Renal cortex interstitium (tissue), 11 donors: ENCODE measurements at regions not wholly inside any gene's neighbourhood (a gene's known extent, or its start where the extent isn't known, plus 50 kb on each side); places are given as distances from the start of the nearest gene placed in this dataset.

Source experiments
- DNase-seq, 11 donors: peaks; one replicate each; pipeline ENCODE4 v3.0.0-alpha.2; 2013; ENCODE audit warnings: low read depth in 9 of 11, low spot score in 4 of 11; ENCODE audit errors: extremely low read depth in 1 of 11

DNA sequence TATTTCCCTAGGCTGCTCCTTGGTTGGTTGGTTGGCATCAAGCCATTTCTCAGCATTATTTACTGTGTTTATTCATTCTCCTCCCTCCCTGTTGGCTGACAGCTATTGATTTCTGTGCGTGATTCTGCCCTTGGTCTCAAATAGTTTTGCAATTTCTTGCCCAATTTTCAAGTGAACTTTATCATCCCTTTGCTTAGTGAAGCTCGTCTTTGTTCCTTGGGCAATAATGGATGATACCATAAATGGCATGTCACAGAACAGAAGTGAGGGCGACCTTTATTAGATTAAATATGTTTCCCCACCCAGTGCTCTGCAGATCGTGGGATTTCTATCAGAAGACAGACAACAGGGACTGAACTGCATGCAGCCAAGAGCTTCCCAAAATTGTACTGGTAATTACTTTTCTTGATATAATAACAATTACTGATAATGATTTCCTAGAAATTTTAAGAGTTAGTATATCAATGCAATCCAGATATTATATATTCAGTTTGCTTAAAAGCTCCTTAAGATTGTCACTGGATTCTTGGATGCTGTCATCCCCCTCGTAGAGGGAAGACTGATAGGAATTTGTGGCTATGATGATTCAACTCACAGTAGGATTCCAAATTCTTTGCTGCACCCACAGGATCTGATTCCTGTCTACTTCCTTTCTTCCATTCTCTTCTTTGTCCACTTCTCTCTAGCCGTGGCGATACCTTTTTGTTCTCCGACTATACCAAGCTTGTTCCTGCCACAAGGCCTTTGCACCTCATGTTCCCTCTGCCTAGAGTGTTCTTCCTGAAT, 122.1 kb upstream of the KAZN start:
- no peak for DNase-seq

DNA sequence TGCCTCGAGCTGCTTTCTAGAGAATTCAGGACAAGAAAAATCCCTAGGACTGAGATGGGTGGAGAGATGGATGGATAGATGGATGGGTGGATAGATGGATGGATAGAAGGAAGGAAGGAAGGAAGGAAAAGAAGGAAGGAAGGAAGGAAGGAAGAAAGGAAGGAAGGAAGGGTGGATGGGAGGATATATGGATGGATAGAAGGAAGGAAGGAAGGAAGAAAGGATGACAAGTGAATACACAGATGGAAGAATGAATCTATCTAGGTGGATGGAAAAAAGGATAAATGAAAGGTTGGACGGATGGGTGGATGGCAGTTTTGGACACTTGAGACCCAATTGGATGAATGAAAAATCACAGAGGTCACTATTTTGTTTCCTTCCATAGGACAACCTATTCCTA, 120.4 kb upstream of the KAZN start:
- DNase-seq = no peak

DNA sequence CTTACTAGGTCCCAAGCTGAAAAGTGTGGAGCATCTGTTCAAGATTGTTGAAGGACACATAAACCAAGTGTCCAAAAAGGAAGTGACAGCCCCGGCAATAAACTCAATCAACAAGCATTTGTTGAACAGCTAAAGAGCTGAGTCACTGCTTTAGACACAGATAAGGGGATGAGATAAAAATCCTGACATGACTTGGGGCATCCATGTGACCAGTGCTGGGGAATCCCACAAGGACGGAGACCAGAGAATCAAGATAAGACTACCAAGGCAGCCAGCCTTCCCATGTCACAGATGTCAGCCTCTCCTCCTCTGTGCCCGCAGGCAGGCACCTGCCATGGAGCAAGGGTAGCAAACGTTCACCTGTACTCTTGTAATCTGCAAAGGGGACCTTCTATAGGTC, 118.6 kb upstream of the KAZN start:
- DNase-seq = no peak

DNA sequence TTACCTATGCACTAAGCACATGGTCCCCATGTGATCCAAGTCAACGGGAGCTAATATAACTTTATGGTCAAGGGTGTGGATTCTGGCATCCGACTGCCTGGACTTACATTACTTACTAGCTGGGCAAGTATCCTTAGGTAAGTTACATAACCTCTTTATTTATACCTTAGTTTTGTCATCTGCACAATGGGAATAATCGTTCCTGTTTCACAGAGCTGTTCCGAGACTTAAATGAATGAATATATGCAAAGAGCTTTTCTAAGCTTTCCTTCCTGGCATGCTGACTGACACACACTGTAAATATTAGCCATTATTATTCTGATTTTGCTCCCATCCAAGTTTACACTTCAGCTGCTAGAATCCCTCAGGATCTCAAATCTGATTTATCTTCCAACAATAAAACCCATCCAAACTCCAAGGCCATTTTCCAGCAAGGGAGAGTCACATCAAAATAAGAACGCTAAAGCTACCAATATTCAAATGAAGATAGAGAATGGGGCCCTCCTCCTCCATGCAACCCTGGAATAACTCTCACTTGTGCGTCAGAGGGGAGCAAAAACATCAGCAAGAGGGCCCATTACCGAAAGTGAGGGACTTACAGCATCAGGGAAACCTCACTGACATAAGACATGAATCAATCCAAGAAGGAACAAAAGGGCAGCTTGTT, 115.6 kb upstream of the KAZN start:
- no peak for DNase-seq

DNA sequence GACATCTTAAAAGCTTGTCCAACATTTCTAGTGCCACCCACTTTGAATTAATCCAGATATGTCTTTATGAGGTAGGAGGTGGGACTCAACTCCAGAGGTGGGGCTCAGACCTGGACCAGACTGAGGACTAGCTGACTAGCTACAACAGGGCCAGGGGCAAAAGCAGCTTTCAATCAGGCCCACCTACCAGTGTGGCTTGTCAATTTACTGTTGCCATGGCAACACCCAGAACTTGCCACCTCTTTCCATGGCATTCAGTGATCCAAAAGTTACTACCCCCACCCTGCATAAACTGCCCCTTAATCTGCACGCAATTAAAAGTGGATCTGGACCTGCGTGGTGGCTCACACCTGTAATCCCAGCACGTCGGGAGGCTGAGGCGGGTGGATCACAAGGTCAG, 113.2 kb upstream of the KAZN start:
- DNase-seq = no peak

DNA sequence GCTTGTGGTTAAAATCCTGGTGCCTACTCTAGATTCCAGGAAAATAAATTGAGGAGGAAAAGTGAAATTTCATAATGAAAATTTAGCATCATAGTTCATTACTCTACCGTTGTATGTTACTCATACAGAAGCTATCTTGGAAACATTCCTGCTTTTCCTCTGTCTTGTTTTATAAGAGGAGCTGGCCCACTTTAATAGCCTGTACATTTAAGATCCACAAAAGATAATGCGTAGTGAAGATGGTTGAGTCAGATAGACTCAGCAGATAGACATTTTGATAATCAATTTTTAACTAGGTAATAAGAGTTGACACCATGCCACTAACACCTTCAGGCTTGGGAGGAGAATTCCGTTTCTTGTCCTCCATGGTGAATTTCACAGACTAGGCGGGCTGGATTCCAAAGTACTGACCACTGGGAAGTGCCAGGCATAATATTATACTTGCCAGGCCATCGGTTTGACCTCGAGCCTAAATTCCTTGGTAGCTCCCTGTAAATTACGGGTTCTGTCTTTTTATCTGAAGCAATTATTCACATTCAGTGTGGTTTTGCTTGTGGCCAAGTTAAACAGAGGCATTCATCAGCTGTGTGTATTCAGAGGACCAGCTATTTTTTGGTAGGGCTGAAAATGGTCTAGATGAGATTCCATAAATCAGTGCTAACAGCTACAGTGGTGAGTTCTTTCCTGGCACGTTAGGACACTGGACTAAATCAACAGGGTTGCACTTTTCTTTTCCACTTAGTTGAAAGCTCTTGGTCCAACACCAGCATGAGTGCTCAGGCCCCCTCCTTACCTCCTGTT, 111.9 kb upstream of the KAZN start:
- peak in 2 of 11 donors; percentile 14 to 19 for DNase-seq

DNA sequence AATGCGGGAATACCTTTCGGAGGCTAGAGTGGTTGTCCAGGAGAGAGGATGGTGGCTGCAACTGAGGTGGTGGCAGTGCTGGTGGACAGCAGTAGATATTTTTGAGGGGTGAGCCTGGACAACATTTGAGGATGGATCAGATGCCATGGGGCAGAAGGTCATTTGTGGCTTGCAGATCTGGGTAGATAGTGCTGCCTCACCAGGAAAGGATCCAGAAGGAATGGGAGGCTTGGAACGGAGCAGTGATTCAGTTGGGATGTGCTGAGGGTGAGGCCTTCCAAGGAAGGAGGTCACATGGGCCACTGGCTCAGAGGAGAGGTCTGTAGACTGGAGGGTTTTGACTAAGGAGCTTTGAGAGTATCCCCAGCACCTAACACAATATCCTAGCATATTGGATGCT, 110.8 kb upstream of the KAZN start:
- no peak for DNase-seq

DNA sequence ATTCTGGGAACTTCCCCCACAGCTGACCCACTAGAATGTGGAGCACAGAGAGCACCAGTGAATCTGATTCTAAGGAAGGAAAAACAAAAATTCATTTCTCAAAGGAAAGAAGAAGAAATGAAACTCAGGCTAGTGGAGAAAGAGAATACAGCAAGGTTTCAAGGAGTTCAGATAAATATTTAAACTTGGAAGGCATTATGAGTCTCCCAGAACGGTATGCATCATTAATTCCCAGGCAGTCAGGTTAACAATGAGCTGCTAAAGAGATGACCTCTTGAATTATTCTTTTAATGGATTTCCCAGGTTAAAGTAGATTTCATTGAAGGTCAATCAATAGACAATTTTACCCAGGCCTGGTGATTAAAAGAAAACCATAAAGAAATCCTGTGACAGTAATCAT, 103.6 kb upstream of the KAZN start:
- DNase-seq = peak in 2 of 11 donors; percentile 17 to 25

DNA sequence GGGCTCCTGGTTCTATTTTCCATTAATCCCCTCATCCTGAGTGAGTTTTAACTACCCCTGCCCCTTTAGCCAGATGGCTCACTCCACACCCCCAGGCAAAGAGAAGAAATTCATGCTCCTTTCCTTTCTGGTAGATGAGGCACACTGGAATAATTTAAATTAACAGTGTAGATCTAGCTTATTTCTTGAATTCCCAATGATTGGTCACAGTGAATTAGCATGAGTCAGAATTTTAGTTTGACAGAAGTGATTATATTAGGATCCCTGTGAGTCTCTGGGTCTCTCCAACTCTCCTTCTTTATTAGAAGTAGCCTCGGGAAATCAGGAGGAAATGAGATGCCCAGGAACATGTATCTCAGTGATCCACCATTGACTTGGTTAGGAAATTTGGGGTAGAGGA, 103.1 kb upstream of the KAZN start:
- DNase-seq = no peak

DNA sequence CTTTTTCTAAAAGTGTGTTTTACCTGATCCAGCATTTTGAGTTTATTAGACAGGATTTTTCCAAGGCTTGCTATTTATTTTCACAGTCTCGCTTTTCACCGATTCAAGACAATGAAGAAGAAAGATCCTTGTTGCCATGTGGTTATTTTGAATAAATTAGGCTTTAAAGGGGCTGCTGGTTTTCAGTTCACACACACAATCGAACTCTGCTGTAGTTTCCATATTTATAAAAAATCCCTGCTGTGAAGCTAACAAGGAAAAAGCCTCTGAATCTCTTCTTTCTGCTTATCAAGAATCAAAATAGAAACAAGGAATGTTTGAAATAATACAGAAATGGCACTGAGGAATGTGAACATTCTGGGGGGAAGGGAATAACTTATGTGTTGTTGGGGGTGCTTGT, 102.5 kb upstream of the KAZN start:
- no peak for DNase-seq

DNA sequence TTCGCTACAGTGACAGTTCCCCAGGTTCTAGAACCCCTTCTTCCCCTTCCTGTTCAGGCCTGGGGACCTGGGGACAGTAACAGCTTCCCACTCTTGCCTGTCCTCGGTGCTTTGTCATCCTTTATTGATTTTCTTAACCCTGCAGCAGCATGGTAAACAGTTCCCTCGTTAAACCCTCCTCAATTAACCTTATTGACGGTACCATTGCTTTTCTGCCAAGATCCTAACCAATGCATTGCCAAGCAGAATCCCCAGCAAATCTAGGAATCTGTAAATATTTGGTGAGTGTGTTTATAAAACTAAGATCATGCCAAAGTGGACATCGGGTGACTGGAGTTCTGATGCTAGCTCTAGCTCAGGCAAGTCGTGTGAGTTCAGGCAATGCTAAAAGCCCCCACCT, 99.6 kb upstream of the KAZN start:
- DNase-seq = no peak

DNA sequence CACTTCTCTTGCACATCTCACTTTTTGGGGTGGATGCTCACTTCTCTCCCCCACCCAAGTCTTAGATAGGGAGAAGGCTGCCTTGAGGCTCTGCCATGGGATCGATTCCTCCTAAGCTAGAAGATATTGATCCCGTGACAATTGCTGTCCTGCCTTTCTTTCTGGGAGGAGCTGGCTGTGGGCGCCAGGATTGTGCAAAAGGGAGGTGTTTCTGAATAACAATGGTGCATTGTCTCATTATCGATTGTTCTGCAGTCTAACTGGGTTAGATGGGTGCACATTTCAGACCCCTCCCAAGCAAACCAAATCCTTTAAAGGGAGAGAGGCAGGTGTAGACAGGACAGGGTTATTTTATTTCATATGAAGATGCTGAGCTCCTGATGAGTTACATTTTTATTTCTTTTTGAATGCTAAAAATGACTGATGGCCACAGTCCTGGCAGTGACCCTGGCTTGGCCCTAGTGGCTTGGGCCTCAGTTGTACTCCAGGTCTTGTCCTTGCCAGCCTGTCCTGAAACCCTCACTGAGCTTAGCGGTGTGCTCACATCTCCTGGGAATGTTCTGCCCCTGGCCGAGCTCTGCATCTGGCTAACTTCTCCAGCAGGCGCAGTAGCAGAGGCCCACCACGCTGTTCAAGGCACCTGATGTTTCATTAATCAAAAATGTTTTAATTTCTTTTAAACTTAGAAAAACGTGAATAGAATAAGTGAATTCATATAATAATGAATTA, 99.0 kb upstream of the KAZN start:
- DNase-seq = no peak

DNA sequence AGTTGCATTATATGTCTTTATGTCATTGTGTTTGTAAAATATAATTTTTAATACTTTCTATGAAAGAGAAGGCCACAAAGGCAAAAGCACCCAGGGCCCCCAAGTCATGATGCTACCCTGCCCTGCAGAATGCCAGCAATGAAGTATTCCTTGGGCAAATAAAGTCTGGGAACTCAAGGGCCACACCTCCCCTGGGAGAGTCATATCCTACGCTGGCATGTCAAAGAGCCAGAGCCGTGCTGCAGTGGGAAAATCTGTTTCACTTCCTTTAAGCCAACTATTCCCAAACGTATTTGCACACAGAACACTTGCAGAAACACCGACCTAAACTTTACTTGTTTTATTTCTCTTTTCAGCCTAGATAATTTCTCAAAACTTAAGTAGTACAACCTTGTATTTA, 98.4 kb upstream of the KAZN start:
- DNase-seq = no peak

DNA sequence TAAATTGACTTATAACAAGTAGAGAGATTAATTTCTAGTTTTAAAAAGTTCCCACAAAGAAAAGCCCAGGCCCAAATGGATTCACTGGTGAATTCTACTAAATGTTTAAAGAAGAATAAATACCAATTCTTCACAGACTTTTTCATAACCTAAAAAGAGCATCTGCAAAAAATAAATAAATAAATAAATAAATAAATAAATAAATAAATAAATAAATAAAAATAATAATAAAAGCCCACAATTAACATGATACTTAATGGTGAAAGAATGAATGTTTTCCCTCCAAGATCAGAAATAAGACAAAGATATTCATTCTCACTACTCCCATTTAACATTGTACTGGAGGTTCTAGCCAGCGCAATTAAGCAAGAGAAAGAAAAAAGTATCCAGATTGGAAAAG, 97.6 kb upstream of the KAZN start:
- no peak for DNase-seq

DNA sequence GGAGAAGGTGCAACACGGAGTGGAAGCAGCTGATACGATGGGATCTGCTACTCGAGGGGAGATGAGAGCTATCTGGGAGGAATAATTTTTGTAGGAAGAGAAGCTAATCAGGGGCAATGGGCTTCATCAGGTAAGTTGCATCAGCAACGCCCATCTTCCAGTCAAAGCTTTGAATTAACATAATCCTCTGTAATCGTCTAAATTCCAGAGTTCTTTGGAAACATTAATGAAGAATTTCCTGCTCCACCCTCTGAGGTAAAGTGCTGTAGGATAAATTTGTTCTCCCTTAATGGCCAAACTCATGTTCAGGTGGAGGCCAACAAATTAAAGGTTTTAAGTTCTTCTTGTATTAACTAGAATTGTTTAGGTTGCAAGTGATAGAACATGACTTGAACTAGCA, 94.0 kb upstream of the KAZN start:
- no peak for DNase-seq

DNA sequence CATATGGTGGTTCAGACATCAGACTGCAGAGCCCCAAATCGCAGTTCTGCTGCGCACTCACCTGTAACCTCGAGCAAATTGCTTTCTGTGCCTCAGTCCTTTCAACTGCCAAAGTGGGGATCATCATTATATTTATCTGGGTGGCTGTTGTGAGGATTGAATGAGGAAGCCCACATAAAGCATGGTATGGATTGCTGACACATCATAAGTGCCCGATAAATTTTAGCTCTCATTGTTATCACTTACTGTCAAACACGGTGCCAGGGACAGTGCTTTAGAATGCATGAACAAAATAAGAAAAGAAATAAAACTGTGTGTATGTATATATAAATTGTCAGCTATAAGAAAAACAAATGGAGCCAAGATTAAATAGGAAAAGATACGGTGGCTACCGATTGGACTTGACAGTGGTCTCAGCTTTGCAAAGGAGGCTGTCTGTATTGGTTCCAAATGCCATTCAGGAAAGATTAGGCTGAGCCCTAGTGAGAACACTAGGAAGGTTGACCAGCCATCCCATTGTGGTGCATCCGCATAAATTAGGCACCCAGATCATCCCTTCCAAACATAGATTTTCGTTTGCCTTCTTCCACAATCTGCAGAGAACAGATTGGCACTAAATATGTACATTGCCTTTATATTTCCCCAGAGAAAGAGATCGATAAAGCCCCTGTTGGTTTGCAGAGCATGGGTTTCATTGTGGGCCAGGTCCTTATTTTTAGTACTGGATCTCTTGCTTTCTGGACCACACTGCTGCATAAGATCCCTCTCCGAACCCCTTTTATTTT, 91.8 kb upstream of the KAZN start:
- no peak for DNase-seq

DNA sequence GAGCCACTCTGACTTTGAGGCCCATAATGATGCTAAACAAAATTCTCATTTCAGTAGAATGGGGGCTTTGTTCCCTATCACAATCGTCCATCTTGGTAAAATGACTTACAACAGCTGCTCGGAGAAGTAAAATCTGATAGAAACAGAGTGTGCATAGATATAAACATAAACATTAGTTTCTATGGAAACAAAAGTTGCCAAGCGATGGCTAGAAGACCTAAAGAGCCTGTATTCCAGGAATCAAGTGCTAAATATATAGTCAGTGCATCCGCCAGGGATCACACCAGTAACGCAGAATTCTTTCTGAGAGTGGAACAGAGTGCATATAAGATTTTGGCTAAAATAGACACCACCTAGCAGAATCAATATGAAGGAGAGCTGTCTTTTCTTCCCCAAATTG, 91.2 kb upstream of the KAZN start:
- DNase-seq = peak in 3 of 11 donors; percentile 18 to 49 (median 42)

DNA sequence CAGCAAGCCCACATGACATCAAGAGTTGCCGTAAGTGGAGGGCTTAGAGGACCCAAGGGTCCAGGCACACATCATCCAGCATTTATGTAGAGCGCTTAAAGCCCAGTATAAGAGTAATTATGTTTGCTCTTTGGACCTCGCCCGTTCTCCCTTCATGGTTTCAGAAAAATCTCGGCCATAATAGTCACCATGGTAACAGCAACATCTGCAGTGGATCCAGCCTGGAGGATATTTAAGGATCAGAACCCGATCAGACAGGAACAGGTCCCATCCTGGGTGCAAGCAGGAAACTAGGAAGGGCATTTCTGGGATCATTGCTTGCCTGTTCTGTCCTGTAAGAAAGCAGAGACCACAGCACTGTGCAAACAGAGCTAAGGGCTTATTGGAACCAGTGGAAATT, 89.9 kb upstream of the KAZN start:
- no peak for DNase-seq

DNA sequence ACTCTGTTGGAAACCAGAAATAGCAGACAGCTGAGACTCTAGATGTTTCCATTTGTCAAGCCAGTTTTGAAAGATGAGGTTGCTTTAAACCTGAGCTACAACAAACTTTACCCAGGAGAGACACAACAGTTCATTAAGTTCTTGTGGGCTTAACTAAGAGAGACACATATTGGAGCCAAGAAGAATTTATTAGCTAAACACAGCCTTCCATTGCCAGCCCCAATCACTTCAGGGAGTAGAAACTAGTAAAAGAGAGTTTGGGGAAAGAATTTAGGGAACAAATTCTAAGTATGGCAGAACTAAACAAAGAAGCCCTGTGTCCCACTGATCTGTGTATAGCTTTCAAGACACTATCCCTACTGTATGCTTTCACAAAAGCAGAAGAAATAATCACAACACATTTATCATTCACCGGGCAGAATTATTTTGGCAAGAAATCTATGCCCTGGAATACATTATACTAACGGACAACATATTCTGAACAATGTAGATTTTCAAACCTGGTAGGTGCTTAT, 87.3 kb upstream of the KAZN start:
- DNase-seq = no peak
